HepG2 (cell line): ENCODE measurements at regions not wholly inside any gene's neighbourhood (a gene's known extent, or its start where the extent isn't known, plus 50 kb on each side); places are given as distances from the start of the nearest gene placed in this dataset.

Experiments
- BCL6 ChIP-seq: IDR thresholded peaks from 2 replicates; pipeline ENCODE4 v1.6.1; 2016; ENCODE audit warnings: missing genetic modification reagents, missing compliant biosample characterization
- BRD4 ChIP-seq: sonication (generic); formaldehyde crosslinking; IDR thresholded peaks from 2 replicates; pipeline ENCODE4 v1.4.0; 2020; ENCODE audit warnings: missing genetic modification reagents
- CREM ChIP-seq, 2 experiments: sonication (generic) in 1 of 2; formaldehyde crosslinking in 1 of 2; IDR thresholded peaks; 2 replicates each; pipeline versions ENCODE4 v1.4.0 to v1.6.1; 2016 to 2020; ENCODE audit warnings: antibody characterized with exemption in 1 of 2, mild to moderate bottlenecking in 1 of 2, missing genetic modification reagents in 1 of 2
- E2F2 ChIP-seq: sonication (generic); formaldehyde crosslinking; IDR thresholded peaks from 2 replicates; pipeline ENCODE4 v1.4.0; 2020; ENCODE audit warnings: missing genetic modification reagents, borderline replicate concordance
- GFI1 ChIP-seq: sonication (generic); formaldehyde crosslinking; IDR thresholded peaks from 2 replicates; pipeline ENCODE4 v1.5.0; 2020; ENCODE audit warnings: missing genetic modification reagents, mild to moderate bottlenecking, borderline replicate concordance
- HHEX ChIP-seq: IDR thresholded peaks from 2 replicates; pipeline ENCODE4 v1.6.1; 2016; ENCODE audit warnings: control low read depth
- HNRNPK ChIP-seq: fragments of 200-400 bp; formaldehyde crosslinking; IDR thresholded peaks from 2 replicates; pipeline ENCODE4 v1.6.1; 2018; ENCODE audit warnings: low read length, low read depth, moderate library complexity, mild to moderate bottlenecking; ENCODE audit not compliant: poor library complexity, severe bottlenecking
- HNRNPUL1 ChIP-seq: fragments of 200-400 bp; formaldehyde crosslinking; IDR thresholded peaks from 2 replicates; pipeline ENCODE4 v1.6.1; 2017; ENCODE audit warnings: low read depth, mild to moderate bottlenecking, low read length, moderate library complexity
- MAFF ChIP-seq: IDR thresholded peaks from 2 replicates; pipeline ENCODE4 v1.6.1; 2011; ENCODE audit warnings: low read depth, low read length, improper control_type of control experiment
- MAZ ChIP-seq, 2 experiments: sonication (generic) in 1 of 2; formaldehyde crosslinking in 1 of 2; IDR thresholded peaks; 2 replicates each; pipeline versions ENCODE4 v1.5.0 to v1.6.1; 2012 to 2020; ENCODE audit warnings: low read depth in 2 of 2, mild to moderate bottlenecking in 2 of 2, borderline replicate concordance in 1 of 2, improper control_type of control experiment in 1 of 2, low read length in 1 of 2, missing genetic modification reagents in 1 of 2, moderate library complexity in 1 of 2
- NR2F1 ChIP-seq, 2 experiments: fragments of 450-650 bp in 1 of 2; formaldehyde crosslinking in 1 of 2; IDR thresholded peaks; 2 replicates each; pipeline versions ENCODE4 v1.5.0 to v1.6.1; 2016 to 2020; ENCODE audit warnings: mild to moderate bottlenecking in 1 of 2, missing compliant biosample characterization in 1 of 2, missing genetic modification reagents in 1 of 2, moderate library complexity in 1 of 2
- PHB2 ChIP-seq: fragments of 450-650 bp; IDR thresholded peaks from 2 replicates; pipeline ENCODE4 v1.6.1; 2018; ENCODE audit not compliant: partially characterized antibody
- U2AF2 ChIP-seq: fragments of 200-400 bp; formaldehyde crosslinking; IDR thresholded peaks from 2 replicates; pipeline ENCODE4 v1.6.1; 2017; ENCODE audit warnings: low read depth, mild to moderate bottlenecking, low read length
- XBP1 ChIP-seq: sonication (generic); formaldehyde crosslinking; IDR thresholded peaks from 2 replicates; pipeline ENCODE4 v1.5.0; 2020; ENCODE audit warnings: missing genetic modification reagents
- ZBTB4 ChIP-seq: sonication (generic); formaldehyde crosslinking; IDR thresholded peaks from 2 replicates; pipeline ENCODE4 v1.4.0; 2020; ENCODE audit warnings: missing genetic modification reagents, mild to moderate bottlenecking, borderline replicate concordance
- ZFP90 ChIP-seq: sonication (generic); formaldehyde crosslinking; IDR thresholded peaks from 2 replicates; pipeline ENCODE4 v1.8.0; 2022; ENCODE audit warnings: missing genetic modification reagents, mild to moderate bottlenecking, inconsistent platforms, borderline replicate concordance
- ZNF136 ChIP-seq: sonication (generic); formaldehyde crosslinking; IDR thresholded peaks from 2 replicates; pipeline ENCODE4 v1.8.1; 2022; ENCODE audit warnings: low read depth, mild to moderate bottlenecking, moderate library complexity, missing genetic modification reagents
- ZNF496 ChIP-seq: sonication (generic); formaldehyde crosslinking; IDR thresholded peaks from 2 replicates; pipeline ENCODE4 v1.8.1; 2023; ENCODE audit warnings: mild to moderate bottlenecking, moderate library complexity, missing genetic modification reagents; ENCODE audit not compliant: insufficient replicate concordance
- ZNF569 ChIP-seq: sonication (generic); formaldehyde crosslinking; IDR thresholded peaks from 2 replicates; pipeline ENCODE4 v1.5.0; 2020; ENCODE audit warnings: mild to moderate bottlenecking, missing genetic modification reagents, moderate library complexity, borderline replicate concordance
- ZNF891 ChIP-seq: sonication (generic); formaldehyde crosslinking; IDR thresholded peaks from 2 replicates; pipeline ENCODE4 v1.5.0; 2020; ENCODE audit warnings: mild to moderate bottlenecking, missing genetic modification reagents
- TF ChIP-seq, protein P1 (sequence below): sonication (generic); formaldehyde crosslinking; conservative IDR thresholded peaks from 2 replicates; pipeline ENCODE4 v1.8.0; 2022; ENCODE audit warnings: mild to moderate bottlenecking, moderate library complexity, missing genetic modification reagents
- TF ChIP-seq, protein P2 (sequence below), 2 experiments: fragments of 450-650 bp in 1 of 2; sonication (generic) in 1 of 2; formaldehyde crosslinking; IDR thresholded peaks; 2 replicates each; pipeline versions ENCODE4 v1.5.0 to v1.8.0; 2020 to 2022; ENCODE audit warnings: mild to moderate bottlenecking in 1 of 2, missing genetic modification reagents in 1 of 2

DNA sequence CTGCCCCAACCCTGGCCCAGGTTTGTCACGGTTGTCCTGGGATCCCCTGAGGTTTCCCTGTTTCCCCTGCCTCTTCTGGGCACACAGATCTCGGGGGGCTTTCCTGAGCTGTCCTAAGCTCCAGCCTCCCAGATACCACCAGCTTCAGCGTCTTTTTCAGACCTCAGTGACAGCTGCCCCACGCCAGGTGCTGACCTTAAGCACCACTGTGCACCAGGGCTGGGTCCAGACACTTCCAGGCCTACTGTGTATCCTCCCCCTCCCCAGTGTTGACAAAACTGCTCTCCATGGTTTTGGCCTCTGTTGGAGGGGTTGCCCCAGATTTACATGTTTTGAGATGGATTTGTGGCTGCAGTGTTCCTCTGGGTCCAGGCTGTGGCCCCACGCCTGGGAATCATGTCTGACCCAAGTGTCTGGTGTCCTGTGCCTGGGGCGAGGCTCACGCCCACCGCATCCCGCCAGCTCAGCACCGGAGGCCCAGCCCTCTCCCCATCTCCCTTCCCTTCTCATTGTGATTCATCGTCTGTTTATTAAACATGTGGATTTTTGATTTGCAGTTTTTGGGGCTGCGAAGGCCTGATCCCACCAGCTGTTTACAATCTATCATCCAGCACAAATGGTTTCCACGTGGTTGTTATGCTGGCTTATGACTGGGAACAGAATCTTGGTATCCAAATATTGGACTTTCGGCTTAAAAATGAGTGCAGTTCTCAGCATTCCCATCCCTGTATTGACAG lies 82.1 kb downstream of the METRNL start (continued):
- TF ChIP-seq, protein P1, sequence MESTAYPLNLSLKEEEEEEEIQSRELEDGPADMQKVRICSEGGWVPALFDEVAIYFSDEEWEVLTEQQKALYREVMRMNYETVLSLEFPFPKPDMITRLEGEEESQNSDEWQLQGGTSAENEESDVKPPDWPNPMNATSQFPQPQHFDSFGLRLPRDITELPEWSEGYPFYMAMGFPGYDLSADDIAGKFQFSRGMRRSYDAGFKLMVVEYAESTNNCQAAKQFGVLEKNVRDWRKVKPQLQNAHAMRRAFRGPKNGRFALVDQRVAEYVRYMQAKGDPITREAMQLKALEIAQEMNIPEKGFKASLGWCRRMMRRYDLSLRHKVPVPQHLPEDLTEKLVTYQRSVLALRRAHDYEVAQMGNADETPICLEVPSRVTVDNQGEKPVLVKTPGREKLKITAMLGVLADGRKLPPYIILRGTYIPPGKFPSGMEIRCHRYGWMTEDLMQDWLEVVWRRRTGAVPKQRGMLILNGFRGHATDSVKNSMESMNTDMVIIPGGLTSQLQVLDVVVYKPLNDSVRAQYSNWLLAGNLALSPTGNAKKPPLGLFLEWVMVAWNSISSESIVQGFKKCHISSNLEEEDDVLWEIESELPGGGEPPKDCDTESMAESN (CRISPR knock-in tag), result no peak
- TF ChIP-seq ZNF891 (CRISPR knock-in tag) (no peak), XBP1 (CRISPR knock-in tag) (no peak), HHEX (CRISPR knock-in tag) (0 out of 2 replicates have a peak, but pooled peaks have one; percentile 56), NR2F1 (CRISPR knock-in tag; IDR thresholded peaks at IDR 0.05) (no peak), U2AF2 (no peak), ZNF569 (CRISPR knock-in tag) (no peak), GFI1 (no peak), BRD4 (CRISPR knock-in tag) (no peak), HNRNPUL1 (no peak), ZNF136 (CRISPR knock-in tag) (no peak), PHB2 (no peak), E2F2 (CRISPR knock-in tag) (no peak), ZBTB4 (CRISPR knock-in tag) (no peak), BCL6 (CRISPR knock-in tag) (peak; percentile 65), ZNF496 (CRISPR knock-in tag) (no peak), CREM (IDR thresholded peaks at IDR 0.05) (no peak), CREM (CRISPR knock-in tag; IDR thresholded peaks at IDR 0.05) (no peak), MAFF (0 out of 2 replicates have a peak, but pooled peaks have one; percentile 4), HNRNPK (no peak), ZFP90 (CRISPR knock-in tag) (no peak), MAZ (IDR thresholded peaks at IDR 0.05; ENCODE audit: borderline replicate concordance, low read depth, low read length) (no peak), MAZ (CRISPR knock-in tag; IDR thresholded peaks at IDR 0.05; ENCODE audit: low read depth) (peak; percentile 80)
- TF ChIP-seq, protein P2, sequence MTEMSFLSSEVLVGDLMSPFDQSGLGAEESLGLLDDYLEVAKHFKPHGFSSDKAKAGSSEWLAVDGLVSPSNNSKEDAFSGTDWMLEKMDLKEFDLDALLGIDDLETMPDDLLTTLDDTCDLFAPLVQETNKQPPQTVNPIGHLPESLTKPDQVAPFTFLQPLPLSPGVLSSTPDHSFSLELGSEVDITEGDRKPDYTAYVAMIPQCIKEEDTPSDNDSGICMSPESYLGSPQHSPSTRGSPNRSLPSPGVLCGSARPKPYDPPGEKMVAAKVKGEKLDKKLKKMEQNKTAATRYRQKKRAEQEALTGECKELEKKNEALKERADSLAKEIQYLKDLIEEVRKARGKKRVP (CRISPR knock-in tag; IDR thresholded peaks at IDR 0.05), result no peak
